HK-2 (cell line): ENCODE measurements at regions not wholly inside any gene's neighbourhood (a gene's known extent, or its start where the extent isn't known, plus 50 kb on each side); places are given as distances from the start of the nearest gene placed in this dataset.
"Not testable (repeated sequence)": the region's sequence is repeated elsewhere in the genome, so short reads cannot be mapped to it uniquely, and the experiment has no call there.

Experiments used
- DNase-seq: peaks from one replicate; pipeline ENCODE4 v3.0.0-alpha.2; 2018; ENCODE audit not compliant: unreplicated experiment

DNA sequence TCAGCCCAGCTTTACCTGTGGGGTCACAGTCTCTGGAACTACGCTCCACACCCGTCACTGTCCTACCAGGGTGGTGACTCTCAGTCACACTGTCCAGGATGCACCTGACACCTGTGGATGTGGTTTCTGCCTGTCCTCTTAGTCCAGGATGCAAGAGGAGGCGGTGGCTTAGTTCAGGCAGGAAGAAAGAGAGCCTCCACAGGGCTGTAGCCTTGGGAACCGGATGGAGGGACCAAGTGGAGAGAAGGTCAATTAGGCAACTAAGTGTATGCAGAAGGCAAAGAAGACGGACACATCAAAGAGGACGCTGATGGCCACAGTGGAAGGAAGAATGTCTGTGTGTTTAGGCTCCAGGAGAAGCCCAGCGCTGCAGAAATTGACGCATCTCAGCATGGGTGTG, 153.9 kb upstream of the IRF2BP2 start:
- no peak for DNase-seq

DNA sequence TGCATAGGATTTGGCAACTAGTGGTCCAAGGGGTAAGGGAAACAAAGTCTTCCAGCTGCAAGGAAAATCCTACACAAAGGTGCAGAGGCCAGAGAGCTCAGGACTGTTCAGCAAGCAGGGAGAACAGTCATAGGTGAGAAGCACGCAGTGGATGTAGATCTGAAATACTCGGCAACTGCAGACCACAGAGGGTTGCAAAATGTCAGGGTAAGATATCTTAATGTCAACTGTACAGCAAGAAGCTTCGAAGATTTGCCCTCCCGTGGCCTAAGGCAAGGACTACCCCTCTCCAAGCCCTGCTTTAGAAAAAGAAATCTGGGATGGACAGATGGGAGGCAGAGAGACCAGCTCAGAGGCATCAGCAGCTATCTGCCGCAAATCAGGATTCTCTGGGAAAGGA, 153.4 kb upstream of the IRF2BP2 start:
- no peak for DNase-seq

DNA sequence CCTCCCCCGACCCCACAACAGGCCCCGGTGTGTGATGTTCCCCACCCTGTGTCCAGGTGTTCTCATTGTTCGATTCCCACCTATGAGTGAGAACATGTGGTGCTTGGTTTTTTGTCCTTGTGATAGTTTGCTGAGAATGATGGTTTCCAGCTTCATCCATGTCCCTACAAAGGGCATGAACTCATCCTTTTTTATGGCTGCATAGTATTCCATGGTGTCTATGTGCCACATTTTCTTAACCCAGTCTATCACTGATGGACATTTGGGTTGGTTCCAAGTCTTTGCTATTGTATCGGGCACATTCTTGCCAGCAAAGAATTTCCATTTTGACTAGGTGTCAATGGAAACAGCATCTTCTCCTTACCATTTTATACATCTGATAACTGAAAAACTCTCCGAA, 152.1 kb upstream of the IRF2BP2 start:
- not testable (repeated sequence) for DNase-seq

DNA sequence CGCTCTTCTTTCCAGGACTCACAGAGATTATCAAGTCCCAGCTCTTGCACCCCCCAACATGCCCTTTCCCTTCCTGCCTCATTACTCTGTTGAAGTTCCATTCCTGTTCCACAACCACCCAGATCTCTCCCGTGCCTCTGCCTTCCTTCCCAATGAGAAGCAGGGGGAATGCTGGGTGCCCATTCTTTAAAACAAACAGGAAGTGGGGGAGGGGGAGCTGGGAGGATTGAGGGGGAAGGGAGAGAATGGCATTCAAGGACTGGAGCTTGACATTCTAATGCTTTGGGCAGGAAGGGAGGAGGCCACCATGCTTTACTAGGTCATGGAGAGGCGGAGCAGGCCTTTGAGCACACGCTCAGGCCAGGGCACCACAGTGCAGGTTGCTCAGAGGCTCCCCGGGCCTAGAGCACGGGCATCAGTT, 150.3 kb upstream of the IRF2BP2 start:
- DNase-seq = no peak

DNA sequence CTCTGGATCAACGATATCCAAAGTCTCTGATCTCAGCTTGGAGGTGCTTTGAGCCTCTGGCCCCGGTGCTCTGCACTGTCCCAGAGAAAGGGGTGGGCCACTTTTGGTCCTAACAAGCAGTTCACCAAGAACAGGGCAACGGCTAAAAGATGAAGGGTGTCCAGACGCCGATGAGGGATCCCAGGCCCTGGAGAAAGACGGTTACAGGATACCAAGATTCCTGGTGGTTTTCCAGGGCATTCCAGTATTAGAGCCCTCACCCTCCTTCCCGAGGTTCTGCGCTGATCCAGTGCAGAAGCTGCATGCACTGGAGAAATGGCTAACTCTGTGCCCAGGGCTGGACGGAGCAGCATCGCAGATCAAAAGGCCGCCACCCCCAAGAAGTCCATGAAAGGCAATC, 149.9 kb upstream of the IRF2BP2 start:
- no peak for DNase-seq

DNA sequence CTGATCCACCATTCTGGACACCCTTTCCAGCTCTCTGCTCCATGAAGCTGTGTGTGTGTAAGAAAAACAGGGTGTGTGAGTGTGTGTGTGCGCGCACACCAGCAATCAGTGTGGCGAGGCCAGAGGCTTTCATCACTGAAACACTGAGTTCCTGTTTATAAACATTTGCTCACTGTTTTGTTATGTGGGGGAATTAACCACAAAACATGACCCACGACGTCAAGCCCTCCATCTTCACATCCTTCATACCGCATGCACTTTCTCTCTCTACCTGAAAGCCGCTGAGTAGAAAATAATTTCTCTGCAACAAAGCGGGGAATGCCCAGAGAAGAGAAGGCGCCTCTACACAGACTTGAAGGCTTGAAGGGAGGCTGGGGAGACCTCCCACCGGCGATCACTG, 148.9 kb upstream of the IRF2BP2 start:
- DNase-seq = no peak

DNA sequence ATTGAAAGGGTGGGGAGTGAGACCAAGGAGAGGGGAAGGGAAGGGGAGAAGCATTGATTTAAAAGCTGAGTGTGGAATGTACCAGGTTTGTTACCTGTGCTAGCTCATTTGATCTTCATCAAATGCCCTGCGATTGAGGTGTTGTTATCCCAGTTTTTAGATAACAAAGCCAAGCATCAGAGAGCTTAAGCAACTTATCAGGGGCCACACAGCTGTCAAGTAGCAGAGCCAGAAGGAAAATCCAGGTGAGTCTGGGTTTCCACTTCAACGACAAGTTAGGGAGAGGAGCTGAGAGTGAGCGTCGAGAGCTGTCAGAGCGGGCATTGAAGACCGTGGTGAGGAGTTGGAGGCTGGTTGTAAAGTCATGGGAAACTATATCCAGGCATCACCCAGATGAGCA, 146.9 kb upstream of the IRF2BP2 start:
- DNase-seq = no peak

DNA sequence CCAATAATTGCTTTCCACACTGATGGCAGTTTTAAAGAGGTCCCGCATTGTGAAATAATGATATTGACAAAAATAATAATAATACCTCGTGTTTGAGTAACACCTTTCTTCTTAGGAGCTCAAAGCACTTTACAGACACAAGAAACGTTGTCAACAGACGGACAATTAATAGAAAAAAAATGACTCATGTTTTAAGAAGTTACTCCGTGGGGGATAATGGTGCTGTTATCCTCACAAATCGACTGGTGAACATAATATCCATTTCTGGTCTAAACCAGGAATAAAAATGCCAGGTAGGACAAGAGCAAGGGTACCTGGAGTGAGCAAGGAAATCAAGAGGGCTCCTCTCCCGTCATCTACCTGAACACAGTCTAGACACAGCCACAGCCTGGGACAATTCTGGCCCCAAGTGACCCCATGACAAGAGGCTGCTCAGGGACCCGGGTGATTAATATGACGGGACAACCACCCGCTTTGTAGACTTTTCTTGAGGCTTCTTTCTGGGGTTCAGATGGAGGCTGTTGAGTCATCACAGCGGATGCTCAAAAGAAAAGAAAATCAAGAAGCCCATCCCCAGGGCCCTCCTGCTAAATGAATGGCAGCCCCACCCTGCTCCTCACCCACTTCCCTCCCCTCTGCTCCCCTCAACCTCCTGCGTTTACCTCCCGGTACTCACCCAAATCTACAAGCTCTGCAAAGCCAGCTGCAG, 146.2 kb upstream of the IRF2BP2 start:
- no peak for DNase-seq

DNA sequence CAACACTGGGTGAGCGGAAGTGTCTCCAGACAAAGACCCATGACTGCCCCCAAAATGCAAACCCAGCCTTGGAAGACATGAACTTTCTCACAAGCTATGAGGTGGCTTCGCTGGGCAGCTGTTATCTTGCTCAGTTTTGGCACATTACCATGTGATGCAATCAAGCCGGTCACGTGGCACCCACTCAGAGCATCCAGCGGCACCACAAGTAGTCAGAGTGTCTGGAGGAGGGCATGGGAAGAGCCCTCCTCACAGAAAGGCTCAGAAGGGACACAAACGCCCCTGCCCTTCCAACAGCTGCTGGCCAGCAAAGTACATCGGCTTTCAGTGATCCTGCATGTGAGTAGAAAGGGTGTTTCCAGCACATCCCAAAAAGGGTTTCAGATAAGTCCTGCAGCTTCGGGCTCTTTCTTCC, 145.5 kb upstream of the IRF2BP2 start:
- DNase-seq = peak; percentile 49

DNA sequence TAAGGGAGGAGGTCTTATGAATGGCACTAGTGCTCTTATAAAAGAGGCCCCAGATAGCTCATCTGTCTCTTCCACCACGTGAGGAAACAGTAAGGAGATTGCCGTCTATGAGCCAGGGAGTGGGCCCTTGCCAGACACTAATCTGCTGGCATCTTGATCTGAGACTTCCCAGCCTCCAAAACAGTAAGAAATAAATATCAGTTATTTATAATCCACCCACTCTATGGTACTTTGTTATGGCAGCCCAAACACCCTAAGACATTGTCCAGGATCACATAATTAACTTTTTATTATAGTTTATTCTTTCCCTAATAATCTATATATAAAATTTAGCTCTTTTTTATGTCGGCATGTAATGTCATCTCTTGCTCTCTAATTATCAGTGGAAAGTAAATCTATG, 144.0 kb upstream of the IRF2BP2 start:
- no peak for DNase-seq

DNA sequence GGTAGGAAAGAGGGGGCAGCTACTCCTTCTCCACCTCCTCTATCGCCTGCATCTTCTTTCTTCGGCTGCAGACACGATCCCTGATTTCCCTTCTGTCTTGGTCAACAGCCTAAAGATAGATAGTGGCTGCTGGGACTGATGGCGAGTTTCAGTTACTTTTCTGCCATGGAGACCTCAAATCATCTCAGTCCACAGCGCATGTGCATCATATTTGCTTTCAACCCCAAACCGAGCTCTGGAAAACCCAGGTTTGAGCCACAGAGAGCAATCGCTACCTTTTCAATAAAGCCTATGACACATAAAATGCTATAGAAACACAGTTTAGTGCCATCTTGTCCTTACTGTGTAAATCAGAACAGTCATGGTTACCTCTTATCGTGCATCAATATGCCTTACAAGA, 142.9 kb upstream of the IRF2BP2 start:
- DNase-seq = no peak

DNA sequence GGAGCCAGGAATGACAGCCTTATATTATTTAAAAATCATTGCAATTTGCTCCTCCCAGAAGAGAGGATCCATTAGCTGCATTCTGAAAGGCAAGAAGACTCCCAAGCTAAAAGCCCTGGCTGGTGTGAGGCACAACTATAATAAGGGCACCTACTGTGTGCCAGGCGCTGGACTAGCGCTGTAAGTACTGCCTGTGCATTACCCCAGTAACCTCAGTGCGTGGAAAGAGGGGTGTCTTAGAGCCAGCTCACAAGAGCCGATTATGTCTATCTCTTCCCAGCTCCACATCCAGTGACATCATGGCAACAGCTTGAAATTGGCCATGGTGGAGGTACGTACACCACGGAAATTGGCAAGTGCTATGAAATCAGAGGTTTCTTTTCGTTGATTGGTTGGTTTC, 141.7 kb upstream of the IRF2BP2 start:
- DNase-seq = no peak

DNA sequence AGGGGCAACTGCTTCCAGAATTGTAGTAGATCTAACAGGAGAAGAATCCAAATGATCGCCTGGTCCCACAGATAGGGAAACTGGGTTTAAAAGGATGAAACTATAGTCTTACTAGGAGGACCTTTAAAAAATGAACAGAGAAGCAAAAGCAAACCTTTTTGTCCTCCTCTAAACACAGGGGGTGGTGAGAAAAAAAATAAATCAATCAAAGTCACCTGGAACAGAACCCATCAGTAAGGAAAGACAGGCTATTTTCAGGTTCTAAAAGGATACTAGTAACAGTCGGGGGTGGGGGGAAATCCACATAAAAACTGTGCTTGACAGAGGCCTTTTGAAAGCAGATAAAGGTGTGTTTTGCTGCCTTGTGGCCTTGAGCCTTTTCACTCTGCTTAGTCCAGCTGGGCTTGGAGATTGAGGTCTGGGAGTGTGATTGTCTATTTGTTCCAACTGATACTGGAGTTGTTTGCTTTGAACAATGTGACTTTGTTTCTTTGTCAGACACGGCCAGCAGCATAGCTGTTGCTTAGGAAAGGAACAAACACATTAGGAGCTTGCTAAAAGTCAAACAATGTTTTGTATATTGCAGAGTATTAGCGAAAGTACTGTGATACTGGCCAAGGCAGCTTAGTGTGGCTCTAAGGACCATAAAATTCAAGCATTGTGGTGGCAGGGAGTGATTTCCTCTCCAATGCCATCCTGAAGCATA, 141.1 kb upstream of the IRF2BP2 start:
- DNase-seq = no peak

DNA sequence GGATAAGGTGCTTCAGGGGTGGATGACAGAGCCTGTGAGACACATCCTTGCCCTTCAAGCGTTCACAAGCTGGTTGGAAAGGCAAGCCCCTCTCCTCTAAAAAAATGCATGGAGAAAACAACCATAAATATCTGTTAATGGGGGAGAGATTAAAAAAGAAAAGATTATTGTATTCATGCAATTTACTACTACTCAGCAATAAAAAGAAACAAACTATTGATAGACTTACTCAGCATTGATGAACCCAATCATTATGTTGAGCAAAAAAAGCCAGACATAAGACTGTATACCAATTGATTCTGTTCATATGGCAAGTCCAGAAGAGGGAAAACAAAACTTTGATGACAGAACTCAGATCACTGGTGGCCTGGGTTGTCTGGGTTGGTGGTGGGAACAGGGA, 138.7 kb upstream of the IRF2BP2 start:
- no peak for DNase-seq

DNA sequence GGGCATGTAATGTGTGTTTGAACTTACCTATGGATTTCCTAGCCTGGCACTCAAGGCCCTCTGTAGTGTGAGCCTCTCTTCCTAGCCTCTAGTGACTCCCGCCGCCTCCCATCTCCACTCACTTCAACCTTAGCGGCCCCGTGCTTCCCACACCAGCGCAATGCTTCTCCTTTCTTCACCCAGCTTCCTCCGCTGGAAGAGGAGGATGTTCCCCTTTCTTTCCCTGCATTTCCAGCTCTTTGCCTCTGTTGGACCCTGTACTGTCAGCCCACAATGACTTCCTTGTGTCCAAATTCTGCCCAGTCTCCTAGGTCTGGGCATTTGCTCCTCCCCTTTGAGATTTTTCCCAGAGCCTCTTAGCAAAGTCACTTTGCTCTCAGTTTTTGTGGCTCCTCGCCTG, 138.1 kb upstream of the IRF2BP2 start:
- DNase-seq = no peak

DNA sequence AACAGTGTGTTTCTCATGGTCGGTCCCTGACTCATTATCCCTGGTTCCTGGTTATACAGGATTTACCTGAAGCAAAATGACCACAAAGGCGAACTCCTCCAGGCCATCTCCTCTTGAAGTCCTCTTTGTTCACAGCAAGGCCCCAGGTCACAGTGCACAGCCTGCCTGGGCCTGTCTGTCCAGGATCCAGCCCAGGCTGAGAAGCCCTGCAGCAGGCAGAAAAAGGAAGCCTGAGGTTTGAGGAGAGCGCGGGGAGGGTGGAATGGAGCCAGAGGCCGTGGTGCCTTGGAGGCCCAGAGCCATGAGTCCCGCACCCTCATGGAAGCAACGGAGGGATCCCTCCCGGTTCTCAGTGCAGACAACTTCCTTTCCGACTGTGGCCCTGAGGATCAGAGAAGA, 136.8 kb upstream of the IRF2BP2 start:
- DNase-seq = no peak

DNA sequence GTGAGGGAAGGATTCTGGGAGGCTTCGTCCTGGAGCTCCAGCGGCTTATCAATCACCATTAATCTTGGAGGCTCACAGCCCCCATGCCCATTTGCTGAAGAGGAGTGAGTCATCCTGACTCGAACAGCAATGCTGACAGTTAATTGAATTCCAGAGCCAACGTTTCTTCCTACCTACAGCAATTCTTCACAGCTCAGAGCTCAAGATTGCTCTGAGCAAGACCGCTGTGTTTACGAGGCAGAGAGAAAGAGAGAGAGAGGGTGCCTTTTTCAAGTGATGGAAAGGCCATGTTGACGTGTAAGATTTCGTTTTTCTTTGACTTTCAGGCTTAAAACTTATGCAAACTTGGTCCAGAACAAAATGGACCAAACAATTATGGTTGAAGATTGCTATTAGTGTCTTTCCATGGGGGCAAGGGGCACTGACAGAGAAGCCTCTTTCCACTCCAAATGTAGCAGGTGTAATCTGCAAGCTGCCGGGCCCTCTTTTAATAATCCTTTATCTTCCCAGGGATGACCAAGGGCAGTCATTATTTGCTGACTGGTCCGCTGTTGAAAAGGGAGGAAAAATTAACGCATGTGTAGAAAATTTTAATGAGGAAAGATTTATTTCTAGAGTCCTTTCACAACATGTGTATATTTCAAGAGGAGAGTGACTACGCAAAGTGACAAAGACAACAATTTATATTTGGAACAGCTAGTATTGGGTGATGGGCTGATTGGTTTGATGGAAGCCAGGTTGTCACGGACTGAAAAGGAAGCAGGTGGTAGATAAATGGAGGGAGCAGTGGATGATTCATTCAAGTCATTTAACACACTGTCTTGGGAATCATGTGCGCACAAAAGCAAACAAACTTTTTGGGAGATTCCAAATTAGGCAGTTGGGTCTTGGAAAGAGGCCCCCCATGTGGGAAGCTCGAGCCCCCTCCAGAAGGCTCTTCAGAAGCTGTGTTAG, 136.1 kb upstream of the IRF2BP2 start:
- peak; percentile 31 for DNase-seq

DNA sequence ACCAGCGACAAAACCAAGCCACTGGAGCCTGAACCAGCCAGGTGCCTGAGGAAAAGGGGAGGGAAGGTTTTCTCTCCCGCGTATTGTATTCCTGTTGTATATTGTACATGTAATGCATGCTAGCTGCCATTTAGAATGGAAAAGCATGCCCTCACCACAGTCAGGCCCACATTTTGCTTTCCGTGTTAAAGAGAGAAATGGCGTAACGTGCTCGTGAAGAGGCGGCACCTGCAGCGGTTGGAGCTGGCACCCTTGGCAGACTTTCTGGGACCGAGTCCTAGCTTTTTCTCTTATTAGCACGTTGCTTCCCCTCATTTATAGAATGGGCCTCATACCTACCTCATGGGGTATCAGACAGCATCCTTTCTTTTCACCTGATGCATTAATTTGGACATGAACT, 135.3 kb upstream of the IRF2BP2 start:
- DNase-seq = no peak

DNA sequence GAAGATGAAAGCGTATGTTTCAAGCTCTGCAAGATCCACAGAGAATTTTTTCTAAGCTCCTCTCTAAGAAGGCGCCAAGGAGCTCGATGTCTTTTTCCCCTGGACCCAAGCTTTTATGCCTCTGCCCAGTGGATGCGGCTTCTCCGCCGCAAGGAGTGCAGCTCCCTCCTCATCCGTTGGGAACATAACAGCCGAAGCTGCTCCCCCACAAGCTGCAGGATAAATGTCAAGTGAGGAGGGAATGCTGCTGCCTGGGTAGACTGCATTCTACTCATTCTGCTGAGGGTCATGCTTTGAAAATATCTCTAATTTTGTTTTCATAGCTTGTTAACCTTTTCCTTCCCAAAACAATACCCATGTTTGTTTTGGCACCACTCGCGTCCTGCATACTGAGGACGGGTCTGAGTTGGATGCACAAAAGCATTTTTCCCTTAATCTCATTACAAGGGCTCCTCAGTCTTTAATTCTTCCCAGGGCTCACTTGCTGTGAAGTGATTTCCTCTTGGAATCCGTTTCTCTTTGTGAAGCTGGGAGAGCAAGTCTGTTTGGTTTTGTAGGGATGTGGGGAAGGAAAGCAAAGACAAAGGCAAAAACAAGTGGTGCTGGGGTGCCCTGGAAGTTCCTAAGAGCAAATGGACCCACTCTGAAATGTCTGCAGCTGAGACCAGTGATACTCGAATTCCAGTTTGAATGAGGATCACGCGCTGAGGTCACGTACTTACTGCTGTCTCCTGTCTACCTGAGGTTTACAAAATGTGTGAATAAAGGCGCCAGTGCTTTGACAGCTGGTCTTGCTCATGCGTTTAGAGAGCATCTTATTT, 134.0 kb upstream of the IRF2BP2 start:
- DNase-seq = no peak

DNA sequence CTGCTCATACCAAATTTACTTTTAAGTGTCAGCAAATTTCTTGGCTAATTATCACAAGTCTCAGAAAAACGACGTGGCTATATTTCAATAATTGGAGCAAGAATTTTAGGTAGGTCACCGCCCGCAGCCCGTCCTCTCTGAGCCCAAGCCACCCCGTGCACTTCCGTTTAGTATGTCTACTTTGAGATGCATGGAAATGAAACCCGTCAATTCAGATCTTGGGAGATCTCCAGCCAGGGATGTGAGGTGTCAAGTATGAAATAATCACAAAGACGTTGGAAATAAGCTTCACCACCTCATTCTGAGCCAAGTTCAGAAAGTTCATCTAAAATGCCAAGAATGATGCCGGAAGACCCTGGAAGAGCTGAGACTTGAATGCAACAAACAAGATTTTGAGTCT, 132.6 kb upstream of the IRF2BP2 start:
- no peak for DNase-seq

DNA sequence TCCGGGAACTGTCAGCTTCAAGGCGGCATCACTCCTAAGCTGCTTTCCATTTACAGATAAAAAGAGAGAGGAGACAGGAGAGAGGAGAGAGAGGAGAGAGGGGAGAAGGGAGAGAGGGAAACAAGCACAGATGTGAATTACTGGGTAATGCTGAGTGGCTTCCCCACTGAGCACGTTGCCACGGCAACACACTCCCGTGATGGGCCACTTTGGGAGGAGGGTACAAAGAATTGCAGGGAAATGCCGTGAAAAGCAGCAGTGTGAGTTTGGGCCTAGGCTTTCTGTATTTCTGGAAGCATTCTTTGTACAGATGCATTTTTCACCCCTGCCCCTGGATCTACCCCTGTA, 128.0 kb upstream of the IRF2BP2 start:
- no peak for DNase-seq

DNA sequence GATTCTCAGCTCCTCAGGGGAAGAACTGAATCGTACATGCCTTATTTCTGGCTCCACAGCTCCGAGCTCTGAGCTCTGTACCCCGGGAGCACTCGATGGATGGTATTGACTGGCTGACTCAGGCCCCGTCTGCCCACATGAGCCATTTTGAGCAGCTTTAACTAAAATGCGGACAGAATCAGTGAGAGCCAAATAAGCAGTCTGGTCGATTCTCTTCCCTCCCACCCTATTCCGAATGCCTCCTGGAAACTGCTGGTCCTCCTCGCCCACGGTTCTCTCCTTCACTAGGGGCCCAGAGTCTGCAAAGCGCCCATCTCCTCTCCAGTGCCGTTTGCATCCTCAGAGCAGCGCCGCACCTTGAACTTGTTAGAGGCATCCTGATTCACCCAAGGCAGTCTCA, 125.9 kb upstream of the IRF2BP2 start:
- no peak for DNase-seq
